ENCODE measurements at regions not wholly inside any gene's neighbourhood (a gene's known extent, or its start where the extent isn't known, plus 50 kb on each side); places are given as distances from the start of the nearest gene placed in this dataset.

GRCh38 chr5:73339051-73339575 lies 109.5 kb downstream of the FOXD1 start:
- no peak for DNase-seq (ENCODE audit: low spot score)
- no peak for FAIRE-seq

GRCh38 chr5:73338256-73339050 lies 110.1 kb downstream of the FOXD1 start:
- DNase-seq (ENCODE audit: low spot score) = peak; percentile 36
- FAIRE-seq = no peak

- FAIRE-seq (no peak), DNase-seq (ENCODE audit: low spot score) (no peak)
Observed at GRCh38 chr5:73337586-73338255, 110.9 kb downstream of the FOXD1 start.

GRCh38 chr5:73336366-73336765 lies 112.2 kb downstream of the FOXD1 start:
- FAIRE-seq (no peak), DNase-seq (ENCODE audit: low spot score) (no peak)

GRCh38 chr5:73333944-73334703 lies 114.5 kb downstream of the FOXD1 start:
- no peak for DNase-seq (ENCODE audit: low spot score)
- FAIRE-seq = no peak

- DNase-seq (ENCODE audit: low spot score) (no peak), FAIRE-seq (no peak)
Observed at GRCh38 chr5:73330613-73331012, 118.0 kb downstream of the FOXD1 start.

DNA sequence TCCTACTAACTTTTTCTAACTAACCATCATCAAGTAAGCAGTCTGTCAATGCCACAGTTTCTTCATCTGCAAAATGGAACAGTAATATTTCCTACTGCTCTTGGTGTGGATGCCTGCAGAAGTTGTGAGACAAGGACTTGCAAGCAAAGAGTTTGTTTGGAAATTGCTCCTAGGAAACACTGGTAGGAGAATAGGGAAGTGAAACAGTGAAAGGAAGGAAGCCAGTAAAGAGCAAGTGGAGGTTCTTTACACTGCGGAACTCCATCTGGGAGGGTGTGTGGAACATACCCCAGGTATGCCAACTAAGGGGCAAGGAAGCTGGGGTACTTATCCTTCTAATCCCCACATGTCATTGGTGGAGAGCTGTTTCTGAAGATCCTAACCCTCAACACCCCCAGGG lies 119.9 kb downstream of the FOXD1 start:
- FAIRE-seq (no peak), DNase-seq (ENCODE audit: low spot score) (no peak)

DNA sequence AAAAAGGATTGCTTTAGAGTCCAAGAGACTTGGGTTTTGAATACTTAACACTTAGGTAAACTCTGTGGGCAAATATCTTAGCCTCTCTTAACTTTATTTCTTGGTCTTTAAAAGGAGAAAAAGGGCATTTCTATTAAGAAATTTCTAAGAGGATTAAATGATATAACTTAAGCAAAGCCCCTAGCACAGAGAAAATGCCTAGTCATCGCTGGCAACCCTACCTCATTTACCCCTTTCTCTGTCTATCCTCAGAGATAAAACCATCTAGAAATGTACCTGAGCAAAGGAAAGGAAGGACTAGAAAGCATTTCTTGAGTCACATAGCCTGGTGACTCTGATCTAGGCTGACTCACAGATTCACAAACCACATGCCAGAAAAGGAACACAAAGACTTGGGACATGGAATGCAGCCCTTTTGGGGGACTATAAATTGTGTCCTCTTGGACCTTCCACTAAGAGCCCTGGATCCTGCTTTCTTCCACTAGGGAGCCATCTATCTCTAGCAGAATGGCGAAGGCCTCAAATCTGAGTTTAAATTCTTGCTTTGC lies 120.6 kb downstream of the FOXD1 start:
- peak; percentile 54 for DNase-seq (ENCODE audit: low spot score)
- peak; percentile 27 for FAIRE-seq

- no peak for FAIRE-seq
Observed at GRCh38 chr5:73325546-73325945, 123.0 kb downstream of the FOXD1 start.

DNA sequence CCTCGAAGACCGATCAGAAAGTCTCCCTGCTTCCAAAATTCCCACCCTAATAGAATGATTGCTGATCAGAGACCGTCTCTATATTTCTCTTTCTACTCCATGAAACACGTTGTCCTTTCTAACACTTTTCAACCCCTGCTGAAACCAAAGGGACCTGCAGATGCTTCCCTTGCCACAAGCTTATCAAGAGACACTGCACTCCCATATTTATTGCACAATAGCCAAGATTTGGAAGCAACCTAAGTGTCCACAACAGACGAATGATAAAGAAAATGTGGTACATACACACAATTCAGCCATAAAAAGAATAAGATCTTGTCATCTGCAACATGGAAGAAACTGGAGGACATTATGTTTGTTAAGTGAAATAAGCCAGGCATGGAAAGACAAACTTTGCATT lies 125.1 kb downstream of the FOXD1 start:
- DNase-seq (ENCODE audit: low spot score) = no peak
- FAIRE-seq = no peak

More at GRCh38 chr5:73325546-73325945, 123.0 kb downstream of the FOXD1 start:
- DNase-seq (ENCODE audit: low spot score) = no peak

GRCh38 chr5:73322437-73323076 lies 126.0 kb downstream of the FOXD1 start:
- DNase-seq (ENCODE audit: low spot score) (no peak), FAIRE-seq (no peak)

DNA sequence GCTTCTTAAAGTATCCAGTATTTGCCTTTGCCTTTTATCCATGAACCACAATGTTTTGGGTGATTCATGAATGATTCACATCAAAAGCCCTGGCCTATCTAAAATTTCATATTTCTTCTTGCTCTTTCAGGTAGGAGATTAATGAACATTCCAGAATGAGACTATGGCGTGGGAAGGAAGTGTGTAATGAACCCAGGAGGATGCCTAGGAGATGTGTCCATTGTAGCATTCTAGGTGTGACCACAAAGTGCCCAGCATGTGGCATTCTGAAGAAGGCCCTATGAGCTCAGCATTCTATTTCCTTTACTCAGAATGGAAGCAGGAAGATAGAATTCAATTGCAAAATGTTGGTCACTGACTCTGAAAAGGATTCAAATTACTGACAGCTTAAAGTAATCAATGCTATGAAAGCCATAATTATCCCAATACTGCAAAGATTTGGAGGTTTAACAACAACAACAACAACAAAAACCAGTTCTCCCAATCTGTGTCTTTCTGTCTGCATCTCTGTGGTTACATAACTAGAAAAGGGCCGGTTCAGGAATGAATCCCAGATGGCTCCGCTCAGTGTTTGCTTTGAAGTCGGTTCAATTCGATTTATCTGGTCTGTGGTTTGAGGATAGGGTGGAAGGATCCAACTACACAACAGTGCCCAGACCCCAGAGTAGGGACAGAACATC lies 126.7 kb downstream of the FOXD1 start:
- FAIRE-seq (no peak), DNase-seq (ENCODE audit: low spot score) (peak; percentile 86)

DNA sequence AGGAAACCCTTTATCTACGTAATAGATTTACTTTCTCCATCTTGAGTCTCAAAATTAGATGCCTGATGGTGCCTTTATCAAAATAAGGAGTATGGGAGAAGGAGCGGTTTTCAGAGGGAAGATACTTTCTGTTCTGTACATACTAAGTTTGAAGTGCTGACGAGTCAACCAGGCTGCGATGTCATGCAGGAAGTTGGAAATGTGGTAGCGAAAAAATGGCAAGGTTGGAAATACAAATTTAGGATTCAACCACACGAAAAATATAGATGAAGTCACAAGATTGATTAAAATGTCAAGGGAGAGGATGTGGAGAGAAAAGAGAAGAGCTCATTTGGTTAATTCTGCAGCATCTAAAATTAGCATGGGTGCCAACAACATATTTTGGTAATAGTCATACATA lies 129.5 kb downstream of the FOXD1 start:
- FAIRE-seq (no peak), DNase-seq (ENCODE audit: low spot score) (no peak)

GRCh38 chr5:73318308-73318719 lies 130.3 kb downstream of the FOXD1 start:
- DNase-seq (ENCODE audit: low spot score) = no peak
- FAIRE-seq = no peak

DNA sequence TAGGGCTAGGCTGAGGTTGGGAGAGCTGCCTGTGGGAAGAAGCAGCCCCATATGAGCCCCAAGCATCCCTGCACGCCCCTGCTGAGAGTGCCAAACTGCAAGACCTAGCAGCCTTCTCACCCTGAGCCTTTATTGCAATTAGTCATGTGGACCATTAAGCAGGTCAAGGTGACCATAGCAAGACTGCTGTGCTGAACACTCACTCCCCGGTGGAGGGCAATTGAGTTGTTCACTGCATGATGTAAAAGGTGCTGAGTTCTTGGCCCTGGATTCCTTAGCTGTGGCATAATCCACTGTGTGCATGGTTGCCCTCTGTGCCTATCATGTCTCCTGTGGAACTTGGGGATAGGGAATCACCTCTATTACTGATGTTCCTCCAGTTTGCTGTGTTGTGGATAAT lies 131.1 kb downstream of the FOXD1 start:
- FAIRE-seq (no peak), DNase-seq (ENCODE audit: low spot score) (no peak)

- DNase-seq (ENCODE audit: low spot score) = no peak
- no peak for FAIRE-seq
Observed at GRCh38 chr5:73314395-73315257, 134.0 kb downstream of the FOXD1 start.

- FAIRE-seq = peak; percentile 35
- no peak for DNase-seq (ENCODE audit: low spot score)
Observed at GRCh38 chr5:73312872-73313510, 135.6 kb downstream of the FOXD1 start.

DNA sequence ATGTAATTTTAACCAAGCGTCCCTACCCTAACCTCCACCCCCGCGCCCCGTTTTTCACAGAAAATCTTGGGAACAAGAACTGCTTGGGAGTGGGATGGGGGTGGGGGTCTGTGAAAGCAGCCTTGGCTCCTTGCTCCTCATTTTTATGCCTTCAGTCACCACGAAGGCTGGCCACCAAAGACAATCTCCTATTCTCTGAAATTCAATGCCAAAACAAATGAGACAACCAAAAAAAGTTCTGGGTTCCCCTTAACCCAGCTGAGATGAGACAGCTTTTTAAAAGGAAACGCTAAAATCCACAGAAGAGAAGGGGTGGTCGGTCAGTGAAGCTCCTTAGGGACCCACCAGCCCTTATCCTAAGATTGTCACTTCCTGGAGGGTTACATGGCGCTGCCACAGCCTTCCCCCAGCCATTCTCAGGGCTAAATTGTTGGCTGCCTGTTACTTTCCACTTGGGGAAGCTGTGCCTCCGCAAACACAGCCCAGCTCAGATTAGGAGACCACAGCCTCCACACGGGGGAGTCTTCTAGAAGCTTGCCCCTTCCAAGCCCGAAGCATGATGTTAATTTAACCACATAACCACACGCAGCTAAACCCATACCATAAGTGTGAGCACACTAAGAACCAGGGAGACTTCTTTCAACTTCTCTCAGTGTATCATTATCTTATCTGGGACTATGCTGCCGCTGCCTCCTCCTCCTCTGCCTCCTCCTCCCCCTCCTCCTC lies 136.3 kb downstream of the FOXD1 start:
- FAIRE-seq (peak; percentile 62), DNase-seq (ENCODE audit: low spot score) (peak; percentile 49)
